ENCODE measurements at regions not wholly inside any gene's neighbourhood (a gene's known extent, or its start where the extent isn't known, plus 50 kb on each side); places are given as distances from the start of the nearest gene placed in this dataset.

GRCh38 chr20:43309266-43309665 is 119.6 kb upstream of the PTPRT start (continued):
- TF ChIP-seq E2F4 (IDR thresholded peaks at IDR 0.05; ENCODE audit: low read depth, low read length) (no peak), HCFC1 (IDR thresholded peaks at IDR 0.05; ENCODE audit: low read length) (no peak), BCL3 (IDR thresholded peaks at IDR 0.05; ENCODE audit: borderline replicate concordance, insufficient read depth, low read depth, low read length, poor library complexity, severe bottlenecking) (no peak), NR2F1 (conservative IDR thresholded peaks at IDR 0.05) (no peak)

GRCh38 chr20:43306837-43307236 is 117.1 kb upstream of the PTPRT start:
- 39% methylated on average over 4 of the region's 4 CpGs for WGBS (ENCODE audit: insufficient coverage, insufficient replicate concordance, low lambda C conversion rate, missing lambda C conversion rate)
- Histone ChIP-seq H3K27ac (ENCODE audit: control insufficient read depth, insufficient read depth) (no peak overlapping the region), H4K20me1 (ENCODE audit: control insufficient read depth, insufficient read depth) (no peaks in the 10 kb centered on the region), H3K36me3 (ENCODE audit: control insufficient read depth in 2 of 2, insufficient read depth in 2 of 2, low read length in 1 of 2) (no peaks in the 10 kb centered on the region), H3K4me2 (ENCODE audit: control insufficient read depth, insufficient read depth) (no peak overlapping the region), H3K27me3 (replicated peaks in 1 of 2; ENCODE audit: control insufficient read depth in 2 of 2, insufficient read depth in 2 of 2, low read length in 1 of 2) (no peaks in the 10 kb centered on the region; a peak in 1 of 4 replicates), H3K9me3 (replicated peaks; ENCODE audit: control insufficient read depth, insufficient read depth, low read length) (no peaks in the 10 kb centered on the region; the same call in 2 of the 3 replicates), H3K79me2 (ENCODE audit: control insufficient read depth, insufficient read depth, low read length) (no peaks in the 10 kb centered on the region), H2AFZ (ENCODE audit: control insufficient read depth, low read depth, low read length) (no peak overlapping the region), H3K9ac (ENCODE audit: control insufficient read depth, insufficient read depth, low read length) (no peak overlapping the region), H3K4me3 (no peak overlapping the region), H3K4me1 (ENCODE audit: control insufficient read depth, insufficient read depth, low read length) (no peaks in the 10 kb centered on the region)
- TF ChIP-seq ZNF592 (IDR thresholded peaks at IDR 0.05) (no peak), SREBF2 (IDR thresholded peaks at IDR 0.05; ENCODE audit: low read length) (no peak), PML (IDR thresholded peaks at IDR 0.05; ENCODE audit: low read length) (no peak), ESRRA (IDR thresholded peaks at IDR 0.05; ENCODE audit: low read length) (no peak), JUND (IDR thresholded peaks at IDR 0.05; ENCODE audit: low read depth, low read length) (no peak), BACH1 (IDR thresholded peaks at IDR 0.05; ENCODE audit: borderline replicate concordance) (no peak), POLR2AphosphoS2 (IDR thresholded peaks at IDR 0.05; ENCODE audit: low read depth, low read length) (no peak), WRNIP1 (IDR thresholded peaks at IDR 0.05; ENCODE audit: borderline replicate concordance, low read depth, low read length) (no peak)
- CTCF ChIA-PET: no interaction called here
- SMC1A ChIA-PET (ENCODE audit: uncharacterized antibody, unreplicated experiment): no interaction called here
- POLR2A ChIA-PET: no interaction called here
- no TSS peak for BruUV-seq (replicated peaks)
- no peak for DNase-seq (ENCODE audit: low read depth, low spot score)
- ATAC-seq: no peak
- RAD21 ChIA-PET (ENCODE audit: unreplicated experiment): no interaction called here
- in situ Hi-C loops (cut with MboI) (no loop called here), intact Hi-C loops (cut with micrococcal nuclease; ENCODE audit: unreplicated experiment) (no loop called here)
- no peak for FAIRE-seq

Data from GM12878 (cell line).